GM19463 (cell line): ENCODE measurements at regions not wholly inside any gene's neighbourhood (a gene's known extent, or its start where the extent isn't known, plus 50 kb on each side); places are given as distances from the start of the nearest gene placed in this dataset.
"Not testable (repeated sequence)": the region's sequence is repeated elsewhere in the genome, so short reads cannot be mapped to it uniquely, and the experiment has no call there.

ENCODE experiments used
- ATAC-seq: cut with Tn5 transposase; IDR thresholded peaks from one replicate; pipeline ENCODE4 v1.9.1; 2021; ENCODE audit warnings: mild to moderate bottlenecking, moderate library complexity; ENCODE audit not compliant: unreplicated experiment

GRCh38 chr6:137545073-137545472, 50.9 kb upstream of the OLIG3 start:
- ATAC-seq = no peak

- ATAC-seq = no peak
Measured at GRCh38 chr6:137547186-137547585, 53.0 kb upstream of the OLIG3 start.

GRCh38 chr6:137547601-137548000, 53.4 kb upstream of the OLIG3 start:
- ATAC-seq = no peak

GRCh38 chr6:137549106-137549505, 54.9 kb upstream of the OLIG3 start:
- no peak for ATAC-seq

- no peak for ATAC-seq
Measured at GRCh38 chr6:137550535-137550934, 56.3 kb upstream of the OLIG3 start.

- ATAC-seq = no peak
Measured at GRCh38 chr6:137552146-137552545, 58.0 kb upstream of the OLIG3 start.

GRCh38 chr6:137552809-137553208, 58.6 kb upstream of the OLIG3 start:
- ATAC-seq = no peak

GRCh38 chr6:137559521-137560183, 65.5 kb upstream of the OLIG3 start:
- ATAC-seq = not testable (repeated sequence)

- no peak for ATAC-seq
Measured at GRCh38 chr6:137560184-137560563, 66.0 kb upstream of the OLIG3 start.

GRCh38 chr6:137568067-137568466, 73.9 kb upstream of the OLIG3 start:
- ATAC-seq = no peak

- ATAC-seq = no peak
Measured at GRCh38 chr6:137570393-137570792, 76.2 kb upstream of the OLIG3 start.

- ATAC-seq = no peak
Measured at GRCh38 chr6:137571854-137572253, 77.7 kb upstream of the OLIG3 start.

GRCh38 chr6:137573739-137574138, 79.5 kb upstream of the OLIG3 start:
- ATAC-seq = no peak

GRCh38 chr6:137579612-137580011, 85.4 kb upstream of the OLIG3 start:
- no peak for ATAC-seq

GRCh38 chr6:137581019-137581707, 87.0 kb upstream of the OLIG3 start:
- ATAC-seq = no peak

GRCh38 chr6:137583519-137583918, 89.3 kb upstream of the OLIG3 start:
- not testable (repeated sequence) for ATAC-seq

- no peak for ATAC-seq
Measured at GRCh38 chr6:137588472-137588871, 94.3 kb upstream of the OLIG3 start.

- peak; percentile 99 for ATAC-seq
Measured at GRCh38 chr6:137589067-137589848, 95.1 kb upstream of the OLIG3 start.

GRCh38 chr6:137590684-137591083, 96.5 kb upstream of the OLIG3 start:
- no peak for ATAC-seq

GRCh38 chr6:137601471-137601870, 107.3 kb upstream of the OLIG3 start:
- no peak for ATAC-seq

- ATAC-seq = no peak
Measured at GRCh38 chr6:137602313-137603197, 108.4 kb upstream of the OLIG3 start.
